ENCODE measurements at regions not wholly inside any gene's neighbourhood (a gene's known extent, or its start where the extent isn't known, plus 50 kb on each side); places are given as distances from the start of the nearest gene placed in this dataset.

GRCh38 chr9:88792502-88792901, 198.8 kb upstream of the S1PR3 start:
- TF ChIP-seq EP300 (IDR thresholded peaks at IDR 0.05; ENCODE audit: borderline replicate concordance) (no peak), REST (IDR thresholded peaks at IDR 0.05; ENCODE audit: low read depth) (no peak)
